Lower lobe of right lung (tissue), 2 donors: ENCODE measurements at regions not wholly inside any gene's neighbourhood (a gene's known extent, or its start where the extent isn't known, plus 50 kb on each side); places are given as distances from the start of the nearest gene placed in this dataset.

Experiments used
- ATAC-seq, 2 donors: fragments of 200-7000 bp; cut with Tn5 transposase; one replicate each; pipeline ENCODE4 v1.9.1; 2020 to 2022; ENCODE audit warnings: mild to moderate bottlenecking in 2 of 2, moderate library complexity in 2 of 2
- DNase-seq: peaks from one replicate; pipeline ENCODE4 v3.0.0-alpha.2; 2020
- H3K27ac ChIP-seq: fragments of 200-600 bp; one replicate; pipeline ENCODE4 v1.8.0; 2022
- H3K27me3 ChIP-seq: fragments of 200-600 bp; one replicate; pipeline ENCODE4 v1.8.0; 2022; ENCODE audit warnings: low read depth
- H3K36me3 ChIP-seq: fragments of 200-600 bp; one replicate; pipeline ENCODE4 v1.8.0; 2022; ENCODE audit warnings: mild to moderate bottlenecking
- H3K4me1 ChIP-seq: fragments of 200-600 bp; one replicate; pipeline ENCODE4 v1.8.0; 2022
- H3K4me3 ChIP-seq: fragments of 200-600 bp; one replicate; pipeline ENCODE4 v1.8.0; 2022; ENCODE audit warnings: mild to moderate bottlenecking
- H3K9me3 ChIP-seq: fragments of 200-600 bp; one replicate; pipeline ENCODE4 v1.8.0; 2022
- CTCF ChIP-seq: fragments of 200-600 bp; IDR thresholded peaks from one replicate; pipeline ENCODE4 v1.8.0; 2022; ENCODE audit warnings: antibody characterized with exemption, mild to moderate bottlenecking
- intact Hi-C: fragments of 100-400 bp; cut with DNase I; formaldehyde crosslinking; loops from one replicate; pipeline ENCODE4 v1.11.0; 2022
- donor health status: DM: no; HTN: yes; CAD: no; lungs with severe emphysema.

DNA sequence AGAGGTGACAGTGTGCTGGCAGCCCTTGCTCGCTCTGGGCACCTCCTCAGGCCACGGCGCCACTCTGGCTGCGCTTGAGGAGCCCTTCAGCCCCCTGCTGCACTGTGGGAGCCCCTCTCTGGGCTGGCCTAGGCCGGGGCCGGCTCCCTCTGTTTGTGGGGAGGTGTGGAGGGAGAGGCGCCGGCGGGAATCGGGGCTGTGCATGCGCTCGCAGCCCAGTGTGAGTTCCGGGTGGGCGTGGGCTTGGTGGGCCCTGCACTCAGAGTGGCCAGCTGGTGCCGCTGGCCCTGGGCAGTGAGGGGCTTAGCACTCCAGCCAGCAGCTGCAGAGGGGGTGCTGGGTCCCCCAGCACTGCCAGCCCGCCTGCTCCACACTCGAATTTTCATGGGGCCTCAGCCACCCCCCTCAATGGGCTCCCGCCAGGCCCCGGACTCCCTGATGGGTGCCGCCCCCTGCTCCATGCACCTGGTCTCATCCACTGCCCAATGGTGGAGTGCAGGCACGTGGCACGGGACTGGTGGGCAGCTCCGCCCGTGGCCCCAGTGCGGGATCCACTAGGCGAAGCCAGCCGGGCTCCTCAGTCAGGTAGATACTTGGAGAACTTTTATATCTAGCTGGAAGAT is 96.7 kb upstream of the BET1 start:
- Histone ChIP-seq H3K27me3 (no peaks in the 10 kb centered on the region), H3K36me3 (no peaks in the 10 kb centered on the region), H3K27ac (no peak overlapping the region), H3K4me1 (no peaks in the 10 kb centered on the region), H3K4me3 (no peak overlapping the region), H3K9me3 (no peaks in the 10 kb centered on the region)
- no peak for TF ChIP-seq CTCF
- no peak for ATAC-seq
- DNase-seq: no peak
- intact Hi-C loops: no loop called here

DNA sequence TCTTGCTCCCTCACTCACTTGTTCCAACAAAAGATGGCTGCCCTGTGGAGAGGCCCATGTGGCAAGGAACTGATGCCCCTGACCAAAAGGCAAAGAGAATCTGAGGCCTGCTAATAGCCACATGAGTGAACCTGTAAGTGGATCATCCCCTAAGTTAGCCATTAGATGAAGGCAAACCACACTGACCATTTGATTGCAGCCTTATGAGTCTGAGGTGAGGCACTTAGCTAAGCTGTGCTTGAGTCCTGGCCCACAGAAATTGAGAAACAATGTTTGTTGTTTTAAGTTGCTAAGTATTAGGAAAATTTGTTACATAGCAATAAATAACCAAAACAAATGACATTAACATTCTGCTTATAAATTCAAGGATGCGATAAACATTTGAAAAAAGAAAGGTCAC is 100.1 kb upstream of the BET1 start:
- intact Hi-C loops: no loop called here
- no peak overlapping the region for H3K4me3 ChIP-seq
- no peaks in the 10 kb centered on the region for H3K36me3 ChIP-seq
- DNase-seq (no peak), ATAC-seq (no peak)
- H3K27ac ChIP-seq: no peak overlapping the region
- H3K4me1 ChIP-seq: no peaks in the 10 kb centered on the region
- TF ChIP-seq CTCF: no peak
- H3K9me3 ChIP-seq: no peaks in the 10 kb centered on the region
- H3K27me3 ChIP-seq: no peaks in the 10 kb centered on the region

- Histone ChIP-seq H3K4me3 (no peak overlapping the region), H3K9me3 (no peaks in the 10 kb centered on the region), H3K4me1 (no peaks in the 10 kb centered on the region), H3K27me3 (no peaks in the 10 kb centered on the region), H3K27ac (no peak overlapping the region), H3K36me3 (no peaks in the 10 kb centered on the region)
- intact Hi-C loops: no loop called here
- ATAC-seq: no peak
- no peak for DNase-seq
- no peak for TF ChIP-seq CTCF
These were observed 105.4 kb upstream of the BET1 start for GRCh38 chr7:94109556-94109955.

DNA sequence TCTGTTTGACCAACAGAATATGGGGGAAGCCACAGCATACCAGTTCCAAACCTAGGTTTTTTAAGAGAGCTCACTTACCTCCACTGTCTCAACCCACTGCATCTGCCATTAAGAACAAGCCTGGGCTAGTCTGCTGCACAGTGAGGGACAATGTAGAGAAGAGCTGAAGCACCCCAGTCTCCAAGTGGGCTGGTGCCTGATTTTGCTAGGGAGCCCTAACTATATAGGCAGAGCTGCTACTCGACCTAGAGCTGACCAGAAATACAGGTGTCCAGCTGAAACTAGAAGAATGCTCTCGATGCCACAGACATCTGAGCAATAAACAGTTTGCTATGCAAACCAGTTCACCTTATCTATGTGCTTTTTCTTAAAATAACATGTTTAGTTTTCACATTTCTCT is 106.9 kb upstream of the BET1 start:
- H3K27ac ChIP-seq: no peak overlapping the region
- H3K9me3 ChIP-seq: no peaks in the 10 kb centered on the region
- TF ChIP-seq CTCF: no peak
- H3K4me3 ChIP-seq: no peak overlapping the region
- ATAC-seq (peak in 1 of 2 donors; percentile 23), DNase-seq (no peak)
- no peaks in the 10 kb centered on the region for H3K27me3 ChIP-seq
- H3K36me3 ChIP-seq: no peaks in the 10 kb centered on the region
- intact Hi-C loops: no loop called here
- no peaks in the 10 kb centered on the region for H3K4me1 ChIP-seq

DNA sequence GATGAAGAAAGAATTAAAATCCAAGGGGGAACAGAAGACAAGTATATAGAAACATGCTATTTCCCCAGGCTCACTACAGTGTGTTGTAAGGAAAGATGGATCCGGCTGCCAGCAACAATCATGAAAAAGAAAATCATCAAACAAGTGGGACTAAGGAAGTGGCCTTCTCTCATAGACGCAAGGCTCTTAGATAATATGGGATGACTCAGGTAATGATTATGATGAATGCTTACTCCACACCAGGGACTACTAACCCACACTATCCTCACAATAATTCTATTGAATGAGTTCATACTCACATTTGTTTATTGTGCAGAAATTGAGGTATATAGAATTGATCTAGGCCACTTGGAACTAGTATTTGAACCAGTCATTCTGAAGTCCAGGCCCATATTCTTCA is 111.2 kb upstream of the BET1 start:
- intact Hi-C loops: no loop called here

More for the DNA sequence above, 111.2 kb upstream of the BET1 start:
- Histone ChIP-seq H3K27ac (no peak overlapping the region), H3K9me3 (no peaks in the 10 kb centered on the region), H3K4me1 (no peaks in the 10 kb centered on the region), H3K27me3 (no peaks in the 10 kb centered on the region), H3K36me3 (no peaks in the 10 kb centered on the region), H3K4me3 (no peak overlapping the region)
- ATAC-seq (no peak), DNase-seq (no peak)
- no peak for TF ChIP-seq CTCF
